ENCODE measurements at regions not wholly inside any gene's neighbourhood (a gene's known extent, or its start where the extent isn't known, plus 50 kb on each side); places are given as distances from the start of the nearest gene placed in this dataset.

- TF ChIP-seq, protein P1, sequence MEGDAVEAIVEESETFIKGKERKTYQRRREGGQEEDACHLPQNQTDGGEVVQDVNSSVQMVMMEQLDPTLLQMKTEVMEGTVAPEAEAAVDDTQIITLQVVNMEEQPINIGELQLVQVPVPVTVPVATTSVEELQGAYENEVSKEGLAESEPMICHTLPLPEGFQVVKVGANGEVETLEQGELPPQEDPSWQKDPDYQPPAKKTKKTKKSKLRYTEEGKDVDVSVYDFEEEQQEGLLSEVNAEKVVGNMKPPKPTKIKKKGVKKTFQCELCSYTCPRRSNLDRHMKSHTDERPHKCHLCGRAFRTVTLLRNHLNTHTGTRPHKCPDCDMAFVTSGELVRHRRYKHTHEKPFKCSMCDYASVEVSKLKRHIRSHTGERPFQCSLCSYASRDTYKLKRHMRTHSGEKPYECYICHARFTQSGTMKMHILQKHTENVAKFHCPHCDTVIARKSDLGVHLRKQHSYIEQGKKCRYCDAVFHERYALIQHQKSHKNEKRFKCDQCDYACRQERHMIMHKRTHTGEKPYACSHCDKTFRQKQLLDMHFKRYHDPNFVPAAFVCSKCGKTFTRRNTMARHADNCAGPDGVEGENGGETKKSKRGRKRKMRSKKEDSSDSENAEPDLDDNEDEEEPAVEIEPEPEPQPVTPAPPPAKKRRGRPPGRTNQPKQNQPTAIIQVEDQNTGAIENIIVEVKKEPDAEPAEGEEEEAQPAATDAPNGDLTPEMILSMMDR (IDR thresholded peaks at IDR 0.05; ENCODE audit: insufficient read depth, low read depth, low read length, missing control alignments), result no peak
- H3K4me3 ChIP-seq (ENCODE audit: low read length), result no peak overlapping the region
- peak; percentile 1 for DNase-seq (ENCODE audit: low read depth)
Observed at GRCh38 chr4:59597536-59598329, 1602.4 kb upstream of the ADGRL3 start.

DNA sequence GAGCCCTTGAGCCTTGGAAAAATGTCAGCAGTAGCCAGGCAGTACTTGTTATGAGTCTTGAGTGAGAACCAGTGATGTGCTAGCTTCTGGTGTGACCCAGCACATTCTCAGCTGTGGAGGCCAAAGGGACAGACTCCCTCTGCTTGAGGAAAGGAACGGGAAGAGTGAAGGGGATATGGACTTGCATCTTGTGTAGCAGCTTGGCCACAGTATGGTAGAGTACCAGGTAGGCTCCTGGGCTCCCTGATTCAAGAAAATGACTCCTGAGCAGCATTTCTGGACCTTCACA, 1601.9 kb upstream of the ADGRL3 start:
- TF ChIP-seq, protein P1 (IDR thresholded peaks at IDR 0.05; ENCODE audit: insufficient read depth, low read depth, low read length, missing control alignments), result no peak

GRCh38 chr4:59608466-59608865, 1591.7 kb upstream of the ADGRL3 start:
- H3K4me3 ChIP-seq (ENCODE audit: low read length), result no peak overlapping the region
- no peak for DNase-seq (ENCODE audit: low read depth)
- TF ChIP-seq, protein P1 (IDR thresholded peaks at IDR 0.05; ENCODE audit: insufficient read depth, low read depth, low read length, missing control alignments), result no peak

More for the DNA sequence above, 1601.9 kb upstream of the ADGRL3 start:
- DNase-seq (ENCODE audit: low read depth), result no peak
- no peak overlapping the region for H3K4me3 ChIP-seq (ENCODE audit: low read length)

GRCh38 chr4:59612235-59612634, 1587.9 kb upstream of the ADGRL3 start:
- TF ChIP-seq, protein P1 (IDR thresholded peaks at IDR 0.05; ENCODE audit: insufficient read depth, low read depth, low read length, missing control alignments), result no peak
- no peak overlapping the region for H3K4me3 ChIP-seq (ENCODE audit: low read length)
- peak; percentile 51 for DNase-seq (ENCODE audit: low read depth)

GRCh38 chr4:59615316-59615715, 1584.8 kb upstream of the ADGRL3 start:
- H3K4me3 ChIP-seq (ENCODE audit: low read length), result no peak overlapping the region
- no peak for DNase-seq (ENCODE audit: low read depth)
- TF ChIP-seq, protein P1 (IDR thresholded peaks at IDR 0.05; ENCODE audit: insufficient read depth, low read depth, low read length, missing control alignments), result no peak

- DNase-seq (ENCODE audit: low read depth), result no peak
- TF ChIP-seq, protein P1 (IDR thresholded peaks at IDR 0.05; ENCODE audit: insufficient read depth, low read depth, low read length, missing control alignments), result no peak
Observed at GRCh38 chr4:59629348-59629747, 1570.8 kb upstream of the ADGRL3 start.

DNA sequence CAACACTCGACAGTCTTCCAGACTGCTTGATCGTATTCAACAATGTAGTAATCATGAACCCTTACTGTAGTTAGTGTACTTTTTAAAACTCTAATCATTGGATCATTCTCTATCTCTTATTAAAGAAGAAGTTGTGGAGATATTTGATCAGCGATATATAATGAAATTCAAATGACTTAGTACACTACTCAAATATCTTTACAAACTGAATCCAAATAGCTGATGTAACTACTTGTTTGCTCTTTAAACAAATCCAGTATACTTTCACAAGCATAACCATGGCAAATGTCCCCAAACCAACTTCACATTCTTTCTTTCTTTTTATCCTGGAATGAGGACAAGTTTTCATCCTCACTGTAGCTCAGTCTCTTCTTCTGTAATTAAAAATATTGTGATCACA, 1569.9 kb upstream of the ADGRL3 start:
- TF ChIP-seq, protein P1 (IDR thresholded peaks at IDR 0.05; ENCODE audit: insufficient read depth, low read depth, low read length, missing control alignments), result no peak

More at GRCh38 chr4:59629348-59629747, 1570.8 kb upstream of the ADGRL3 start:
- no peak overlapping the region for H3K4me3 ChIP-seq (ENCODE audit: low read length)

More for the DNA sequence above, 1569.9 kb upstream of the ADGRL3 start:
- H3K4me3 ChIP-seq (ENCODE audit: low read length), result no peak overlapping the region
- no peak for DNase-seq (ENCODE audit: low read depth)
